Stimulated activated CD4-positive, alpha-beta T cell treated with anti-CD3 and anti-CD28 coated beads, Interleukin-4, amount 100 ng/mL, for 1 hour (primary cell): ENCODE measurements at regions not wholly inside any gene's neighbourhood (a gene's known extent, or its start where the extent isn't known, plus 50 kb on each side); places are given as distances from the start of the nearest gene placed in this dataset.
"Not testable (repeated sequence)": the region's sequence is repeated elsewhere in the genome, so short reads cannot be mapped to it uniquely, and the experiment has no call there.

Experiments
- DNase-seq: peaks from one replicate; pipeline ENCODE4 v3.0.0-alpha.2; 2020

- no peak for DNase-seq
These were observed 66.3 kb upstream of the RASGRF1 start for GRCh38 chr15:79156704-79157375.

- DNase-seq = no peak
These were observed 64.0 kb upstream of the RASGRF1 start for GRCh38 chr15:79154483-79155135.

GRCh38 chr15:79144290-79144689, 53.7 kb upstream of the RASGRF1 start:
- DNase-seq = not testable (repeated sequence)

- no peak for DNase-seq
These were observed 50.4 kb upstream of the RASGRF1 start for GRCh38 chr15:79140846-79141570.
